HG03025 (cell line): ENCODE measurements at regions not wholly inside any gene's neighbourhood (a gene's known extent, or its start where the extent isn't known, plus 50 kb on each side); places are given as distances from the start of the nearest gene placed in this dataset.

Experiments
- ATAC-seq: cut with Tn5 transposase; IDR thresholded peaks from one replicate; pipeline ENCODE4 v1.9.1; 2021; ENCODE audit warnings: mild to moderate bottlenecking, moderate library complexity; ENCODE audit not compliant: unreplicated experiment, low FRiP score

DNA sequence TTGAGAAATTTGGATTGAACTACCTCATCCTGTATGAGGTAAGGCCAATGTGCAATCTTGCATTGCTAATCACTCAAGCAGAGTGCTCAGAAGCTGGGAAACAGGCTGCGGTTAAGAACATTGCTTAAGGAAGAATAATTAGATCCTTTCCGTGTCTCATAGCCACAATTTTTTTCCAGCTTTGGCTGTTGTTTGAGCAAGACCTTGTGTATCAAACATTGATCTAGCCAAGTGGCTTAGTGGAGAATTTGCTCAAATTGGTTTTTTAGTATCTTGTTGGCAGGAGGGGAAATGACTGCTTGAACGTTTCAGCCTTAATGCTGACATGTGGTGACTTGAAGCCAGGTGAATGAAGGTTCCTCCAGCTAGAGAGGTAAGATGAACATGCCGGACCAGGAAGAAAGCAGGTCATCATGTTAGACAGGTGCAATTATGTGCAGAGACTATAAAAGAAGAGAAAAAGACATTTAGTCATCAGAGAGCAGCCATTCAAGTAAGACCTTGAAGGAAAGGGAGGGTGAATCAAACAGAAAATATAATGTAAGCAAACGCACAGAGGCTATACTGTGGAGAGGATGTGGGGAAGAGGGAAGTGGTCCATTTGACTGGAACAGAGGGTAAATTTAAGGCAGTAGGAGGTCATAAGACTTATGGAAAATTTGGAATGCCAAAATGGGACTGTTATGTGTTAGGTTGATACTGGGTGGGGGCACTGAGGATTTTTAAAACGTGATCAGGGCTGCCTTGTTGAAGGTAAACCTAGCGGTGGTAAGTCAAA lies 98.9 kb upstream of the CYP1B1 start:
- ATAC-seq, result no peak

DNA sequence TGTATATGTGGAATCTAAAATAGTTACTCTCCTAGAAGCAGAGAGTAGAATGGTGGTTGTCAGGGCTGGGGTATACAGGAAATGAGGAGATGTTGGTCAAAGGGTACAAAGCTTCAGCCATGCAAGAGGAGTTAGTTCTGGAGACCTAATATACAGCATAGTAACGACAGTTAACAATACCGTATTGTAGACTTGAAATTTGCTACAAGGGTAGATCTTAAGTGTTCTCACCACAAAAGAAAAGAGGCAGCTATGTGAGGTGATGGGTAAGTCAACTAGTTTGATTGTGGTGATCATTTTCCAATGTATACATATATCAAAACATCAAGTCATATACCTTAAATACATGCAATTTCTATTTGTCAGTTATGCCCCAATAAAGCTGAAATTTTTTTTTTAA lies 98.2 kb upstream of the CYP1B1 start:
- ATAC-seq, result no peak

DNA sequence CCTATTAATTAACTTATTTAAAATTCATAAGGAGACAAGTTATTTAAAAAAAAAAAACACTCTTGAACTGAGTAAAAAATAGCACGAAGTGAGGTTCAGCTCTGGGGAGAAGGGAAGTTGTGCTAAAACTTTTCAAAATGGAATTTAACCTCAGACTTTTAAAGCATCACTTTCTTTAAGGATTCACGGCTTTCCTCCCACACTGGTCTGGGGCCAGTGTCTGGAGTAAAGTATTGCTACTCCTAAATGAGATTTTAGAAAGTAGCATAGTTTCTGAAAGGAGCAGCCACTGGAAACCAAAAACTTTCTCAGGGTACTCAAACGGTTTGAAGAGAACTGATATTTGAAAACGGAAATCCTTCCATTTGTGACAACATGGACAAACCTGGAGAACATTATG lies 97.7 kb upstream of the CYP1B1 start:
- no peak for ATAC-seq

DNA sequence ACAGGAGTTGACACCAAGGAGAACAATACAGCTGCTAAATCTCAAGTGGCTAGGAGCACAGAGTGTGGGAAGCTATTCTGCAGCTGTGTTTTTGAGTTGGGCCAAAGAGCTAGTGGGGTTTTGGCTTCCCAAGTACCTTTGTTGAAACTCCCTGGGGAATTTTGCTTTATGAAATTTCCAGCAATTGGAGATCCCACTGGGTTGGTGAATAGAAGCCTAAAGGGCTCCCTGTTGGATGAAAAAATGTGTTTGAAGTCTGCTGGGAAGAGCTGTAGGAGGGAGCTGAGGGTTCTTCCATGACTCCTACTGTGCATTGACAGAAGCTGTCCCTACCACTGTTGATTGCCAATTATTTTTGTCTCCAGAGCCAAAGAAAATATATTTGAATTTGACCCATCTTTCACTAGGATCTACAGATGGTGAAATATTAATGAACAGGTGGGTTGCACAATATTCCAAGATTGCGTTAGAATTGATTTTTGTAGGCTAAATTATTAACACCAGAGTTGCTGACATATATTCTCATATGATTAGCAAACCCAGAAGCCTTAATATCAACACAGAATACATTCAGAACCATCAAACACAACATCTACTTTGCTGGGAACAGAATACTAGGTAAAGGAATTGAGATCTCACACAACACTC lies 95.4 kb upstream of the CYP1B1 start:
- no peak for ATAC-seq

DNA sequence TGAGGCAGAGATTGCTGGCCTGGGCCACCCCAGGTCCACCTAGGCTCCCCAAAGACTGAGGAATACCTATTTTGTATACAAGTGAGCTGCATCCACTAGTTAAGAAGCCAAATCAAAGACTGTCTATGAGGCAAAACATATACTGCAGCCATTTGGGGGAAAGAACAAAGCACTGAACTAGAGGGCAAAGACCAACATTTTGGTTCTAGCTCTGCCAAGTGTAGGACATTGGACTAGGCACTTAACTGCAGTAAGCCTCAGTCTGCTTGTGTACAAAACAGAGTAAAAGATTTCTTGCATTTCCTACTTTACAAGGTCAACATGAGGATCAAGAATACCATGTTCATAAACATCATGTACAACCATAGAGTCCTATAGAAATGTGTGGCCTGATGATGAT lies 94.8 kb upstream of the CYP1B1 start:
- no peak for ATAC-seq

DNA sequence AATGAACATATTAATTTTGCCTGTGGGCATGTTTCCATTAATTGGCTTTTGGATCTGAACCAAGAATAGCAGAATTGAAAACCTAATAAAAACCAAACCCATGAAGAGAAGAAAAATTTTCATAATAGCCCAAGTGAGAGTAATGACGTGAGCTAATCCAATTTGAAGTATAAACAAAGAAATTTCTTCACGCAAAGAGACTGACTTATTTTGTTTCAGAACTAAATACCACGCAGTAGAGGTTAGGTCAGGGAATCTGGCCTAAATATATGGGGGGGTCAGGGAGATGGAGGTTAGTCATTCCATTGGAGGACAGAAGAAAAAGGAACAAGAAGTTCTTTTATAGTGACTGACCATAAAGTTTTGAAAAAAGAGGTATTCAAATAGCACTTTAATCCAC lies 94.1 kb upstream of the CYP1B1 start:
- ATAC-seq, result no peak

DNA sequence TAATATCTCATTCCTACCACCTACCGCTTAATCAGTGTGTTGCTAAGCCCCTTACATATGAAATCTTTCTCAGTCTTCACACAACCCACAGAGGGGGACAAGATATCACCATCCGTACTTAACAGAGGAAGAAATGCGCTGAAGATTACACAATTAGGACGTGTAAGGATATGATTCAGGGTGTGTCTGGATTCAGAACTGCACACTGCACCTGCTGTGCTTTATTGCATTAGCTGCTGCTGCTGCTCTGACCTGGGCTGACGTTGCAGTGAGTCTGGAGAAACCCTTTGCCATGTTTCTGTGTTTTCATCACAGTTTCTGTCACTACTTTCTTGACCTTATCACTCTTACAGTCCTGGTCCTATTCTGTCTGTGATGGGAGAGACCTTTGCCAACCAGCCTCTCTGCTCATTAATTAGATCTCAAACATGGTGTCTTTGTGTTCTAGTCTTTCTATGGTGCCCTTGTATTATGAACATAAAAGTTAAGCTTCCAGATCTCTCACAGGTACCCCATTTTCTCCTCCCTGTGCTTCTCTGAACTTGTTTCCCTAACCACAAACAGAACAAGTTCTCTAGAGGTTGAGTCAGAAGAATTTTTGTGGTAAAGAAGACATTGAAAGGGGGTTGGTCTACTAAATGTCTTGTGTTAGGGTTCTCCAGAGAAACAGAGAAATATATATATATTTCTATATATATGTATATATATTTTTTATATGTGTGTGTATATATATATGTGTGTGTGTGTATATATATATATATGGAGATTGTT lies 92.9 kb upstream of the CYP1B1 start:
- no peak for ATAC-seq

DNA sequence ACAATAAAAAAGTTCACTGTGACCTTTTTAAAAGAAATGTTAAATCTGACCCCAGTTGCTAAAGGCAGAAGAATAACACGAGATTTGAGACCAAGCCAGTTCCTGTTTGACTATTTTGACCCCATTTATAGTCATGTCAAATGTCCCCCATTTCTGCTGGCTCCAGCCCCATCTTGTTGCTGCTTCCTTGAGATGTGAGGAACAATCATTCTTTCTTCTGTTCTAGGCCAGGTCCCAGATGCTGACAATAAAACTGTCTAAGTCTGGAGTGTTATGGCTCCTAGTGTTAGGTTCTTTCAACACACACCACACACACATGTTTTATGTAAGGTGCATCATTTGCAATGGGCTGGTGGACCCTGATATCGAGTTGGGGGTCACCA lies 92.0 kb upstream of the CYP1B1 start:
- no peak for ATAC-seq

DNA sequence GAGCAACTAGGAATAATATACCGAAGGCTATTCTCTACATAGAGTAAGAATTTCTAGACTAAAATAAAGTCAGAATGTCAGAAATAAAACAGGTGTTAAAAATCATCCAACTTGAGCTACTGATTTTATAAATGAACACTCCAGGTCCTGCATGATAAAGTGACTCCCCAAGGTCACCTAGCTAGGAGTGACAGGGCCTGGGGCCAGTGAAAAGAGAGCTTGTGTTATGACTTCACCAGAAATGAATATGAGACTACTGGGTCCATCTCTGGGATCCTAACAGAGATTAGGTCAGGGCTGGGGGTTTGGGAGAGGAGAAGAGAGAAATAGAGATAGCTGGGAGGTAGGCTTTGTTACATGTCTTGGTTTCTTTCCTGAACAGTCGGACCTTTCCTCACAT lies 89.7 kb upstream of the CYP1B1 start:
- ATAC-seq, result no peak

DNA sequence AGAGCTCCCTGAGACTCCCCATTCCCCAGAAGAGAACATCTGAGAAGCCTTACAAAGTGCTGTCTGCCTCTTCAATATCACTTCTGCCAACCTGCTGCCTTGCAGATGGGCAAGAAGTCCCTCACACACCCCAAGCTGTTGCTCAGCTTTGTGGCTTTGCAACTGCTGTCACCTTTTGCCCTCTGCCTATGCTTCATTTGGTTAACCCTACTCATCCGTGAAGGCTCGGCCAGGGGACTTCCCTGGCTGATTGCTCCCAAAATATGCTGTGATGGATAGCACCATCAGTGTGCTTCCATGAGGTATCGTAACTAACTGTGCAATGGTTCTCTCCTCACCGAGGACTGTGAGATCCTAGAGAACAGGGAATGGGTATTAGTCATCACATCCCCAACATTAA lies 88.9 kb upstream of the CYP1B1 start:
- no peak for ATAC-seq

DNA sequence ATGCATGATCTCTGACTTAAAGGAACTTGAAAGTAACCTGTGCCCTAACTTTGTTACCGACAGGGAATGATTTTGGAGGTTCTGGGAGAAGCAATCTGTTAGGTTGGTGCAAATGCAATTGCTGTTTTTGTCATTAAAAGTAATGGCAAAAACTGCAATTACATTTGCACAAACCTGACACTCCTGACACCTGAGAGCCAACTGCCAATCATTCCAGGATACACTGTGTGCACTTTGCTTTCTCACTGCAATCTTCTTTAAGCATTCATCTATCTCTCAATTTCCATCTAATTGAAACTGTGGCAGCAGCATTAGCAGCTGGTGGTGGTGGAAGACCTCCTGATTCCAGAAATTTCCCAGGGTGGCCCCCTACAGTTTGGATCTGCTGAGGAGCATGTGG lies 87.6 kb upstream of the CYP1B1 start:
- no peak for ATAC-seq

DNA sequence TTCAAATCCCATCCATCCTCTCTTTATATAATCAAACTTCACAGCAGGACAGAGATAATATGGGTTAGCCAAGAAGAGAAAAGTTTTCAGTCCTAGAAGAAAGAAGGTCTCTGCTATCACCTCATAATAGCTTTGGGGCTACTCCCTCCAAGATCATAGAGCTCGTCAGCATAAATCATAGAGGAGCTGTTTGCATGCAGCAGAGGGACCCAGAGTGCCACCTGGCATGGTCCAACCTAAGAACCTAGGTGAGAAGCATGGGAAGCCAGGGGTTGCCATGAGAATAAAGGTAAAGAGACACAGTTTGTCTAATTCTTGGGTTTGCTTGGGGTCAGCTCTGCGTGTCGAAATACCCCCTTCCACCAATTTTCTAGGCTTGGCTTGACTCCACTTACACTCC lies 87.1 kb upstream of the CYP1B1 start:
- ATAC-seq, result no peak

DNA sequence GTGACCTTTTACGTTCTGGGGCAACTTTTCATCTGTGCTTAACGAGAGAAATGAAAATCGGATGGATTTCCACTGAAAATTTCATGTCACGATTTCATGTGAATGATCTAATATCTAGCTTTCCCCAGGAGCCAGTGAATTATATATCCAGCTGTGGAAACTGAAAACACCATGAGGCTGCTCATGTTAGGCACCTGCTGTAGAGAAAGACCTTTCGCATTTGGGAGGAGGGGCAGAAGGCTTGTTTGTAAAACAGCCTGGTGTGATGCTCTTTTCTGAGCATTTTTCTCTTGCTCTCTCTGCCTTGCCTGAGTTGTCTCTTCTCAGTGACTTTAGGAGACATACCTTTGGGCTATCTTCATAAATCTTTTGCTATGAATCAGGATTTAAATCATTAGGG lies 84.6 kb upstream of the CYP1B1 start:
- ATAC-seq, result no peak

DNA sequence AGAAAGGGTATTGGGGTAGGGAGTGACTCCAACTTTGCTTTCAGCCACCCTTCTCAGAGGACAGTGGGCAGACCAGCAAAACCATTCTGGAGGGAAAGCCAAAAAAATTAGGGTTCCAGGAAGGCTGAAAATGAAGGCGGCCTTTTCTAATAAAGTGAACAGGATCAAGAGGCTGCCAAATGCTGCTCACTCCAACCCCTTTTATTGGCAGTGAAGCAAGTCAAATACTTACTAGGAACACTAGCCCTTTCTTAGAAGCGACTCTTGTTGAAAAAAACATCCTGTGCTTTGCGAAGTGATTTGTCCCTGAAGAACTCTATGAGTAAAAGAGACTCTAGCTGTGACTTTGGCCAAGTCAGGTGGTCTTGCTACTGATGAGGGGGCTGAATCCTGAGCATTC lies 83.6 kb upstream of the CYP1B1 start:
- ATAC-seq, result no peak

DNA sequence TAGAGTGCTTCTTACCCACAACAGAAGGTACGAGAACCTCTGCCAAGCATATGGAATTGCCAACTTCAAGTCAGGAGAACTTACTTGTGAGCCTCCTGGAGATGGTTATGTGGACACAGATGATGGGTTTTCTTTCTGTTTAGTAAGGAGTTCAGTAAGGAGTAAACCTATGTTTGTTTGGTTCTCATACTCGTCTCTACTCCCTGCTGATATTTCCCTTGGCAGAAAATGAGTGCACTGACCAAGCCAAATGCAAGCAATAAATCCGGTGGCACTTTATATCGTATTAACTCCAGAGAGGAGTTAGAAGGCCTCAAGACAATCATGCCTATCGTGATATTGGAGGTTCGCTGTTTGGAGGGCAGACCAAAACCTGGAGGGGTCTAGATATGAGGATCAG lies 83.2 kb upstream of the CYP1B1 start:
- no peak for ATAC-seq

DNA sequence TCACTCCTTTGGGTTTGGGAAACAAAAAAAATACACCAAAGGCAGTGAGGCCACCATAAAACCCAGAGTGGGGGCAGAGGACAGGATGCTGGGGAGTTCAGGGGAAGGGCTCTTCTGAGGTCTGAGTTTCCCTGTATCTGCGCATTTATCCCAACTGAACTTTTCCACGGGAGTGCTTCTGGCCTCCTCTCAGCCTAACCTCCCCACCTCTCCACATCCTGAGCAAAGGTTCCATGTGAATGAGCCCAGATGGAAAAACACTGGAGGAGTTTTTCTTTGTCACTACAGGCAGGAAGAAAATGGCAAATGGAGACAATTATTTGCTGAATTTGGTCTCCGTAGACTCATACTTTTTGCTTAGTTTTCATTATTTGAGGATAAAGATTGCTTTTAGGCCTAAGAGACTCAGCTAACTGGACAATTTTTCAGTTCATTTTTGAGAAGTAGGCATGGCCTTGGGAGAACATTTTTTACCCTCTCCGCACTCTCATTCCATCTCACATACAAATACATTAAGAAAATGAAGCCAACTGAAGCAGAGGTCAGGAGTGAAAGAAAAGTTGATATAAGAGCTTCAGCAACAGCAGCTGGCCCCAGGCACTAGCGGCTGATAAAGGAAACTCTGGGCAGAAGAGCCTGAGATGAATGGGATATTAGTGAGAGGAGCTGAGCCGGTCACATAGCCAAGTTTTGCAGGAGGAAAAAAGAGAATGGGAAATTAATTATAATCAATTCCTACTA lies 82.6 kb upstream of the CYP1B1 start:
- no peak for ATAC-seq

DNA sequence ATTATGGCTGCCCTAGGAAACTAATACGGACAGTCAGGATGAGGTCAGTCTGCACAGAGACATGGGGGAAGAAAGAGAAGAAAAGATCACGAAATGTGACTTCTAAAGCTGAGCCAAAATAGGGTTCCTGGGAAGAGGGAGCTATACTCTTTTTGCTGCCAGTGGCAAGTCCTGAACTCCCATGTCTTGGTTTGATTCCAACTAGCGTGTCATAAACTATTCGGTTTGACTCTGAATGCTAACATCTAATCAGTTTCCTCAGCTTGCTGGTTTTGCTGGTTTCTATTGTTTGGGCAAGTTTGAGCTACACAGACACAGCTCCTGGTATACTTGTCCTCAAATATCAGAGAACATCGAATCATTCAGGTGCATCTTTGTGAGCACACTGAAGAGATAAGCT lies 80.5 kb upstream of the CYP1B1 start:
- ATAC-seq, result no peak

DNA sequence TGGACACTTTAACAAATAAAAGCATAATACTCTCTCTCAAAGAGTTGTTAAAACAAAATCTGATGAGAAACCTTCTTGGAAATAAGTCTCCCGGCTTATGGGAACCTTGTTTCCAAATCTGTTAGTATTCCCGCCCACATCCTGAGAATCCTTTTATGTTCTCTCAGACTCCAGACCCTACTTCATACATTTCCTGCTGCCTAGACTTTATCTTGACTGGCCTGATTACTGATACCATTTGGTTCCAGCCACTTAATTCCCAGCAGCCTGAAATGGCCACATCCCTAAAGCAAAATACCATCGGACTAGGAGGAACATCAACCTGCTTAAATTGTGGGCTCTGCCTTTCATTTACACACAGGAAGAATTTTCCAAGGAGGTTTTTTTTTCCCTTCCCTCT lies 79.1 kb upstream of the CYP1B1 start:
- no peak for ATAC-seq

DNA sequence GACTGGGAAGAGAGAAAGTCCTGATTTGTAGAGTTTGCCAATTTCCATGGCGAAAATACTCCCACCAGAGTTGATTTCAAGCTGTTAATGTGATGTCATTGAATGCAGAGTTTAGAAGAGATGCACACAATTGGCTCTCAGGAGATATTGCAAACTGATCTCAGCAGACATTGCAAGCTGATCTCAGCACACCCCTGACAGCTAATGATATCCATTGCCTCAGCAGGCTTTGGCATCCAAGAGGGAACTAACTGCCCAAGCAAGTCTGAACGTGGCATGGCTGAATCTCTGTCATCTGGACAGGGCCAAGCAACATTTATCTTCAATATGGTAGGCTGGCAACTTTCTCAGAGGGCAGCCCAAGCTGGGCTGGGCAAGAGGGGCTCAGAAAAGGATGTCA lies 78.4 kb upstream of the CYP1B1 start:
- ATAC-seq, result no peak

DNA sequence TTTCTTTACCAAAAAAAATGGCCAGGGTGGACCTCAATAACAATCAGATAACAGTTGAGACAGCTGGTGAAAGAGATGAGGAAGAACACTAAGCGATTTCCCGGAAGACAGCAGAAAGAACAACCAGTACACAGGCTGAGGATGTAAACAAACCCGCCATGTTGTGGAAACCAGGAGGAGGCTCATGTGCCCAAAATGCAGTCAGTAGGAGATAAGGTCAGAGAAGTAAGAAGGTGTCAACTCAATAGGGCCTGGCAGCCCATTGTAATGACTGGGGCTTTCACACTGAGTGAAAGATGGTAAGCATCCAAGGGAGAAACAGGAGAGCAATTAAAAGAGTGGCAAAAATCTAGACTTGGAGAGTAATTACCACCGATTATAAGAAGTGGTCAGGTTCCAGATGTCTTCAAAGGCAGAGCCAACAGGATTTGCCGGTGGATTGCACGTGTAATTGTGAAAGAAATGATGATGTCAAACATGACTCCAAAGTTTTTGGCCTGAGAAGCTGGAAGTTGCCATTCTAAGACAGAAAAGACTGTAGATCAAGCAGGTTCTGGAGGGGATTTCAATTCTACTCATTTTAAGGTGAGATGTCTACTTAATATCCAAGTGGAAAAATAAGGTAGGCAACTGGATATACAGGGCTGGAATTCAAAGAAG lies 77.7 kb upstream of the CYP1B1 start:
- no peak for ATAC-seq

DNA sequence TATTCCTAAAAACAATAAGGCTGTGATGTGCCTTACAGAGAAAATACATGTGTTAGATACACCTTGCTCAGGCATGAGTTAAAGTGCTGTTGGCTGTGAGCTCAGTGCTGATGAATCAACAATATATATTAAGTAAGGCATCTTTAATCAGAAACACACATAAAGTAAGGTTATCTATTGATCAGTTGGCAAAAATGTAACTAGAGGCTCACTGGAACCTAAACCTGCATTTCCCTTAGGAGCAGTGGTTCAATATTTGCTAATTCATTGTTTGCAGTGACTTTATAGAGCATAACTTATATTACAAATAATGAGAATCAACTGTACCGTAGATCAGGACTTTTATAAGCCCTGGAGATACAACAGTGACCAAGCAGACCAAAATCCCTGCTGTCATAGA lies 77.0 kb upstream of the CYP1B1 start:
- no peak for ATAC-seq
